Astrocyte (in vitro differentiated cells and primary cell): ENCODE measurements at regions not wholly inside any gene's neighbourhood (a gene's known extent, or its start where the extent isn't known, plus 50 kb on each side); places are given as distances from the start of the nearest gene placed in this dataset.

ENCODE experiments used
- DNase-seq: peaks from one replicate; pipeline ENCODE4 v3.0.0-alpha.2; 2010; ENCODE audit warnings: low read depth
- FAIRE-seq: peaks from 2 replicates; lab custom pipeline; 2011; peaks lifted over from hg19 to GRCh38; lab: Jason Lieb, UNC
- H2AFZ ChIP-seq: 2 replicates; pipeline ENCODE4 v1.6.0; 2012; ENCODE audit warnings: low read depth, low read length, inconsistent platforms
- H3K27ac ChIP-seq: 2 replicates; pipeline ENCODE4 v1.5.1; 2011; ENCODE audit warnings: low read depth, low read length, inconsistent platforms
- H3K27me3 ChIP-seq: 2 replicates; pipeline ENCODE4 v1.6.0; 2011; ENCODE audit warnings: low read length, inconsistent platforms; ENCODE audit not compliant: insufficient read depth
- H3K36me3 ChIP-seq: 2 replicates; pipeline ENCODE4 v1.5.1; 2011; ENCODE audit warnings: low read length, inconsistent platforms; ENCODE audit not compliant: insufficient read depth
- H3K4me1 ChIP-seq: 2 replicates; pipeline ENCODE4 v1.5.1; 2011; ENCODE audit warnings: low read length, inconsistent platforms; ENCODE audit not compliant: insufficient read depth
- H3K4me2 ChIP-seq: 2 replicates; pipeline ENCODE4 v1.6.0; 2012; ENCODE audit warnings: low read length, inconsistent platforms
- H3K4me3 ChIP-seq: 2 replicates; pipeline ENCODE4 v1.5.1; 2011; ENCODE audit warnings: low read depth, mild to moderate bottlenecking, low read length, inconsistent platforms; ENCODE audit not compliant: insufficient read depth
- H3K79me2 ChIP-seq: 2 replicates; pipeline ENCODE4 v1.6.0; 2012; ENCODE audit warnings: mild to moderate bottlenecking, low read length, inconsistent platforms; ENCODE audit not compliant: insufficient read depth
- H3K9ac ChIP-seq: 2 replicates; pipeline ENCODE4 v1.6.0; 2012; ENCODE audit warnings: mild to moderate bottlenecking, low read length, inconsistent platforms
- H3K9me3 ChIP-seq: 2 replicates; pipeline ENCODE4 v1.5.1; 2012; ENCODE audit warnings: low read depth, mild to moderate bottlenecking, low read length, inconsistent platforms; ENCODE audit not compliant: insufficient read depth
- H4K20me1 ChIP-seq: 2 replicates; pipeline ENCODE4 v1.6.0; 2012; ENCODE audit warnings: low read length, inconsistent platforms; ENCODE audit not compliant: insufficient read depth
- H3K27ac Mint-ChIP-seq: one replicate; pipeline ENCODE4 v1.8.0; 2021; ENCODE audit warnings: mild to moderate bottlenecking, mixed read lengths; ENCODE audit not compliant: unreplicated experiment
- H3K27me3 Mint-ChIP-seq: one replicate; pipeline ENCODE4 v1.8.0; 2021; ENCODE audit warnings: low read depth, mixed read lengths; ENCODE audit not compliant: unreplicated experiment
- H3K36me3 Mint-ChIP-seq: one replicate; pipeline ENCODE4 v1.8.0; 2021; ENCODE audit warnings: low read depth, mixed read lengths; ENCODE audit not compliant: unreplicated experiment
- H3K4me1 Mint-ChIP-seq: one replicate; pipeline ENCODE4 v1.8.0; 2021; ENCODE audit warnings: low read depth, mixed read lengths; ENCODE audit not compliant: unreplicated experiment
- H3K4me3 Mint-ChIP-seq: one replicate; pipeline ENCODE4 v1.8.0; 2021; ENCODE audit warnings: mild to moderate bottlenecking, moderate library complexity, mixed read lengths; ENCODE audit not compliant: unreplicated experiment
- H3K9me3 Mint-ChIP-seq: one replicate; pipeline ENCODE4 v1.8.0; 2021; ENCODE audit warnings: mild to moderate bottlenecking, mixed read lengths; ENCODE audit not compliant: unreplicated experiment
- CTCF ChIP-seq: IDR thresholded peaks from 2 replicates; pipeline ENCODE4 v1.5.1; 2011; ENCODE audit warnings: low read depth, mild to moderate bottlenecking, inconsistent platforms, low read length, moderate library complexity; ENCODE audit not compliant: insufficient read depth
- EZH2 ChIP-seq: IDR thresholded peaks from 2 replicates; pipeline ENCODE4 v1.6.1; 2012; ENCODE audit warnings: mild to moderate bottlenecking, low read length, inconsistent platforms; ENCODE audit not compliant: insufficient read depth

DNA sequence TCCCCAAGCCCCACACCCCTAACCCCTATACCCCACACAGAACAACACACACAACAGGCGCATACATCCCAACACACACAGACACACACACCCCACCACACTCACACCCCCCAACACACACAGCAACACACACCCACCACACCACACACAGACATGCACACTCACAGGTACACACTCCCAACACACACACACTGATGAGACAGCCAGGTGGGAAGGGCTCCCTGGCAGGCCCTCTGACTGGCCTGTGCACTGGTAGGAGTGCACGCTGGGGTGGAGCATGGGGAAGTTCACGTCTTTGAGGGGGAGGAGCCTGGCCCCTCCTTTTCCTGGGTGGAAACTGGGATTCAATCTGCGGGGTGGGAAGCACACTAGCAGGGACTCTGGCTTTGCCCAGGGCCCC, 116.7 kb downstream of the RHOU start:
- Mint-ChIP-seq H3K9me3 (peaks cover 10% of the 10 kb centered on the region), H3K27me3 (no peaks in the 10 kb centered on the region), H3K4me3 (no peak overlapping the region), H3K36me3 (peaks cover 1% of the 10 kb centered on the region), H3K27ac (no peak overlapping the region), H3K4me1 (peaks cover 1% of the 10 kb centered on the region)
- no peak overlapping the region for H3K9ac ChIP-seq
- no peaks in the 10 kb centered on the region for H3K36me3 ChIP-seq
- no peak overlapping the region for H2AFZ ChIP-seq
- FAIRE-seq, result no peak
- H3K4me3 ChIP-seq, result no peak overlapping the region
- no peaks in the 10 kb centered on the region for H3K4me1 ChIP-seq
- H3K79me2 ChIP-seq, result no peaks in the 10 kb centered on the region
- peaks cover 5% of the 10 kb centered on the region for H3K9me3 ChIP-seq
- no peak for DNase-seq
- H4K20me1 ChIP-seq, result no peaks in the 10 kb centered on the region
- H3K27me3 ChIP-seq, result no peaks in the 10 kb centered on the region
- no peak overlapping the region for H3K27ac ChIP-seq
- TF ChIP-seq EZH2 (no peak), CTCF (no peak)
- no peak overlapping the region for H3K4me2 ChIP-seq

GRCh38 chr1:228852511-228853088, 117.3 kb downstream of the RHOU start:
- Histone ChIP-seq H2AFZ (no peak overlapping the region), H3K79me2 (no peaks in the 10 kb centered on the region), H3K4me2 (no peak overlapping the region), H3K4me1 (no peaks in the 10 kb centered on the region), H3K36me3 (no peaks in the 10 kb centered on the region), H3K9ac (no peak overlapping the region), H3K27ac (no peak overlapping the region), H3K27me3 (no peaks in the 10 kb centered on the region), H4K20me1 (no peaks in the 10 kb centered on the region), H3K9me3 (peaks cover 5% of the 10 kb centered on the region), H3K4me3 (no peak overlapping the region)
- DNase-seq, result no peak
- Mint-ChIP-seq H3K9me3 (peaks cover 10% of the 10 kb centered on the region), H3K4me1 (peaks cover 1% of the 10 kb centered on the region), H3K4me3 (no peak overlapping the region), H3K27me3 (no peaks in the 10 kb centered on the region), H3K27ac (no peak overlapping the region), H3K36me3 (peaks cover 1% of the 10 kb centered on the region)
- FAIRE-seq, result no peak
- TF ChIP-seq EZH2 (no peak), CTCF (no peak)

DNA sequence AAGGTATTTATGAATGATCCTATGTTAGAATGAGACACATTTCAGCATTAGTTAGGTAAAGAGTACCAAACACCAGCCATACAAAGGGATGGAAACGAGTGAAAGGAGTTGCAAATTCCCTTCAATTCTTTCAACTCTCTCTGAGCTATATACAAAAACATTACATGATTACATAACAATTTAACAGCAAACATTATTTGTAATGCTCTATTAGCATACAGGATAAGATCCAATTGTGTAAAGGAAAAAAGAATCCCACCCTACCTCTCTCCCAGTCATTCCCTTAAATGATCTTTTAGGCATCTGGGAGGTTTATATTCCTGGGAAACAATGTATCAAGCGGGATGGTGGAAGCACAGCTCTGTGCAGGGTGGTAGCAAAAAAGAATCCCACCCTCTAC, 117.9 kb downstream of the RHOU start:
- Histone ChIP-seq H3K4me2 (no peak overlapping the region), H3K9ac (no peak overlapping the region), H2AFZ (no peak overlapping the region), H3K36me3 (no peaks in the 10 kb centered on the region), H3K27me3 (no peaks in the 10 kb centered on the region), H3K79me2 (no peaks in the 10 kb centered on the region), H3K9me3 (peaks cover 5% of the 10 kb centered on the region), H4K20me1 (no peaks in the 10 kb centered on the region), H3K4me1 (no peaks in the 10 kb centered on the region), H3K27ac (no peak overlapping the region), H3K4me3 (no peak overlapping the region)
- Mint-ChIP-seq H3K4me1 (peaks cover 1% of the 10 kb centered on the region), H3K27me3 (no peaks in the 10 kb centered on the region), H3K27ac (no peak overlapping the region), H3K36me3 (peaks cover 1% of the 10 kb centered on the region), H3K4me3 (no peak overlapping the region), H3K9me3 (peaks cover 10% of the 10 kb centered on the region)
- DNase-seq, result no peak
- no peak for FAIRE-seq
- no peak for TF ChIP-seq EZH2
